ENCODE measurements at regions not wholly inside any gene's neighbourhood (a gene's known extent, or its start where the extent isn't known, plus 50 kb on each side); places are given as distances from the start of the nearest gene placed in this dataset.

DNA sequence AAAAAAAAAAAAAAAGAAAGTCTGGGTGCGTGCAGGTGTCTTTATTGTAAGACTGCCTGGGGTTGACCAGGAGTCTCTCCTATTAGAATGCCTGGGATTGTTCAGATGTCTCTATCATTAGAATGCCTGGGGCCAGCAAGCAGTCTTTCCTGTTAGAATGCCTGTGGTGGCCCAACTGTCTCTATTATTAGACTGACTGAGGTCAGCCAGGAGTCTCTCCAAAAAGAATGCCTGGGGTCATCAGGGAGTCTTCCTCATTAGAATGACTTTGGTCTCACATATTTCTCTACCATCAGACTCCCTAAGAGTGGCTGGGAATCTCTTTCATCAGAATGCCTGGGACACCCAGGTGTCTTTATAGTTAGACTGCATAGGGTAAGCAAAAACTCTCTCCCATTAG is 1577.5 kb downstream of the UQCRFS1 start:
- no peak for TF ChIP-seq ZNF274 (IDR thresholded peaks at IDR 0.05; ENCODE audit: low read depth, low read length)
- no peak for TF ChIP-seq SUZ12 (IDR thresholded peaks at IDR 0.05; ENCODE audit: extremely low read depth, insufficient read depth, insufficient read length)
- no peak for TF ChIP-seq YY1 (IDR thresholded peaks at IDR 0.05; ENCODE audit: insufficient read depth, insufficient read length)

Data from NT2/D1 (cell line).